Aorta (tissue), 5 donors: ENCODE measurements at regions not wholly inside any gene's neighbourhood (a gene's known extent, or its start where the extent isn't known, plus 50 kb on each side); places are given as distances from the start of the nearest gene placed in this dataset.
A peak's percentile ranks its signal among the peaks of the same experiment; 100 is the strongest.
"Not testable (repeated sequence)": the region's sequence is repeated elsewhere in the genome, so short reads cannot be mapped to it uniquely, and the experiment has no call there.

Experiments used
- ATAC-seq: fragments of 200-7000 bp; cut with Tn5 transposase; one replicate; pipeline ENCODE4 v1.9.1; 2022; ENCODE audit warnings: moderate library complexity; ENCODE audit not compliant: low FRiP score
- DNase-seq, 2 donors: peaks; one replicate each; pipeline ENCODE4 v3.0.0-alpha.2; 2020
- H3K27ac ChIP-seq, 2 donors: one replicate each; pipeline ENCODE4 v1.5.1; 2013; ENCODE audit warnings: low read length in 2 of 2, mild to moderate bottlenecking in 2 of 2, moderate library complexity in 2 of 2, control low read depth in 1 of 2, inconsistent platforms in 1 of 2, low read depth in 1 of 2
- H3K27me3 ChIP-seq, 2 donors: one replicate each; pipeline ENCODE4 v1.6.1; 2013; ENCODE audit warnings: control low read depth in 1 of 2, low read length in 1 of 2, mild to moderate bottlenecking in 1 of 2, moderate library complexity in 1 of 2; ENCODE audit not compliant: insufficient read depth in 2 of 2, control insufficient read depth in 1 of 2
- H3K36me3 ChIP-seq, 2 donors: one replicate each; pipeline ENCODE4 v1.6.1; 2013; ENCODE audit warnings: control low read depth in 1 of 2, low read length in 1 of 2, mild to moderate bottlenecking in 1 of 2; ENCODE audit not compliant: insufficient read depth in 2 of 2, control insufficient read depth in 1 of 2
- H3K4me1 ChIP-seq, 2 donors: one replicate each; pipeline ENCODE4 v1.6.1; 2013; ENCODE audit warnings: low read length in 2 of 2, control low read depth in 1 of 2, mild to moderate bottlenecking in 1 of 2, moderate library complexity in 1 of 2; ENCODE audit not compliant: insufficient read depth in 2 of 2, control insufficient read depth in 1 of 2
- H3K4me3 ChIP-seq, 2 donors: one replicate each; pipeline ENCODE4 v1.5.1; 2013; ENCODE audit warnings: low read length in 2 of 2, control low read depth in 1 of 2, mild to moderate bottlenecking in 1 of 2
- H3K9me3 ChIP-seq: one replicate; pipeline ENCODE4 v1.6.1; 2013; ENCODE audit warnings: mild to moderate bottlenecking, low read length; ENCODE audit not compliant: control insufficient read depth
- WGBS, 2 donors: extraction: QIAGEN DNeasy Blood & Tissue Kit; methylation state at CpG; one replicate each; pipeline ENCODE4 v1.1.7; 2013; 5-methylcytosine and 5-hydroxymethylcytosine counted together
- intact Hi-C, 2 donors: fragments of 100-400 bp; cut with DNase I; formaldehyde crosslinking; loops; one replicate each; pipeline versions ENCODE4 v1.14.2 to v1.15.0; 2022
- donor health status: healthy with polysubstance abuse.
- donor health status: Bipolar disorder and iron deficiency.
- donor health status: DM: no; HTN: no; CAD: no.
- donor health status: DM: no; HTN: no; CAD: no.
- donor health status: DM: yes; HTN: yes; CAD: no.

DNA sequence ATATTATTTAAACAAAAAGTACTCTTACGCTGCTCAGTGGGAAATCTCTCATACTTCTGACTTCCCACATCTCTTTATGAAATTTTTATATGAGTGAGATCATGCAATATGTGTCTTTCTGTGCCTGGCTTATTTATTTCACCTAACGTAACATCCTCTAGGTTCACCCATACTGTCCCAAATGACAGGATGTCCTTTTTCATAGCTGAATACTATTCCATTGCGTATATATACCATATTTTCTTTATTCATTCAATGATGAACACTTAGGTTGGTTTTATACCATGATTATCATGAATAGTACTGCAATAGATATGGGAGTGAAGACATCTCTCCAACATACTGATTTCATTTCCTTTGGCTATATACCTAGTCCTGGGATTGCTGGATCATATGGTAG is 57.8 kb upstream of the TPP2 start:
- H3K36me3 ChIP-seq = no peaks in the 10 kb centered on the region
- WGBS, 2 donors = 91 to 92% methylated on average over 3 of the region's 3 CpGs
- no peaks in the 10 kb centered on the region for H3K9me3 ChIP-seq
- no peaks in the 10 kb centered on the region for H3K4me1 ChIP-seq
- no peak overlapping the region for H3K4me3 ChIP-seq
- H3K27me3 ChIP-seq = no peaks in the 10 kb centered on the region
- DNase-seq = no peak
- ATAC-seq = no peak
- no peak overlapping the region for H3K27ac ChIP-seq
- intact Hi-C loops = no loop called here

DNA sequence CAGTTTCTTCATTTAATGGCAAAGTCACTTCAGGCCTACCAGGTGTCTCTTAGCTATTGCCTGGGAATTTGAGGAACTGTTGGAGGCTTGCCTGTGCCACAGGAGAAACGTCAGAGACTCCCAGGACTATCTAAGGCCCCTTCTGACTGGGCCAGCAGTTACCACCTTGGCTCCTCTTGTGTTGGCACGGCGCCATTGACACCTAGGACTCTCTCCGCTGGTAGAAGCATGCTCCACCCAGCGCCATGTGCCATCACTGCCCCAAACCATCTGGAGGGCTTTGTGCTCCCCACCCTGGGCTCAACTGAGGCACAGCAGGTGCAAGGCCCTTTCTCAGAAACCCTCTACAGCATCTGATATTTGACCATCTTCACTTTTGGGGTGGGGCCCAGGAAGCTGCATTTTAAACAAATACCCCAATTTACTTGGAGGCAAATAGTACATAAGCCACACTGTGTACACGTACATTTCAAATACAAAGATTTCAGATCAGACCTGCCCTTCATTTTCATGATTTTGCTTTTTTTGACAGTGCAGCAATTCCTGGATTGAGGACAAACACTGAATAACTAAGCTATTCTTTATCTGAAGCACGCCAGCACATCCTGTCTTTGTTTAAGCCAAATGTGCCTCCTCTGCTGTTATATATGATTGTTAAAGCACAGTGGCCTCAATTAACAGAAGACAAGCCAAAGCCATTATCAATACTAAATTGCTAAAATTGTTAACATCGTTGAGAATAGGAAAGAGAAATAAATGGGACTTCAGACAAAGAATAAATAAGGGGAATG is 59.9 kb upstream of the TPP2 start:
- H3K4me1 ChIP-seq = no peaks in the 10 kb centered on the region
- no peak for ATAC-seq
- WGBS, 2 donors = 77 to 80% methylated on average over 8 of the region's 8 CpGs
- no peaks in the 10 kb centered on the region for H3K9me3 ChIP-seq
- H3K27ac ChIP-seq = no peak overlapping the region
- H3K36me3 ChIP-seq = no peaks in the 10 kb centered on the region
- no peaks in the 10 kb centered on the region for H3K27me3 ChIP-seq
- no peak overlapping the region for H3K4me3 ChIP-seq
- DNase-seq = peak in 1 of 2 donors; percentile 77
- intact Hi-C loops = no loop called here

DNA sequence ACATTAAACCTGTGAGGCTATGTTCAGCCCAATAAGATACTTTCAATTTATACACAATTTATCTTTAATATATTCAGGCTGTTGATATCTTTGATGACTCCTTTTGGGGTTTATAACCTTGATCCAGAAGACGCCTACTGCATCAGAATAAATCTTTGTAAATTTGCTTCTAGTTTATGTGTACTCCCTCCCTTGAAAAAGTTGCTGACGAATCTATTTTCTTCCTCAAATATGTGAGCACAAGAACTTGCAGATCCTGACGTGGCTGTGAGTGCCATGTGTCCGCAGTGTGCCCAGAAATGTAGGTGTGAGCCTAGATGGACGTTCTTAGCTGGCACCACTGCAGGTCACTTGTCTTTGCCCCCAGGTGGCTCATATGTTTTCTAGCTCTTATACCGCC is 60.6 kb upstream of the TPP2 start:
- Histone ChIP-seq H3K4me3 (no peak overlapping the region), H3K27ac (no peak overlapping the region), H3K36me3 (no peaks in the 10 kb centered on the region), H3K27me3 (no peaks in the 10 kb centered on the region), H3K9me3 (no peaks in the 10 kb centered on the region), H3K4me1 (no peaks in the 10 kb centered on the region)
- no peak for ATAC-seq
- intact Hi-C loops = no loop called here
- 73 to 76% methylated on average over 6 of the region's 6 CpGs for WGBS, 2 donors
- DNase-seq = no peak

DNA sequence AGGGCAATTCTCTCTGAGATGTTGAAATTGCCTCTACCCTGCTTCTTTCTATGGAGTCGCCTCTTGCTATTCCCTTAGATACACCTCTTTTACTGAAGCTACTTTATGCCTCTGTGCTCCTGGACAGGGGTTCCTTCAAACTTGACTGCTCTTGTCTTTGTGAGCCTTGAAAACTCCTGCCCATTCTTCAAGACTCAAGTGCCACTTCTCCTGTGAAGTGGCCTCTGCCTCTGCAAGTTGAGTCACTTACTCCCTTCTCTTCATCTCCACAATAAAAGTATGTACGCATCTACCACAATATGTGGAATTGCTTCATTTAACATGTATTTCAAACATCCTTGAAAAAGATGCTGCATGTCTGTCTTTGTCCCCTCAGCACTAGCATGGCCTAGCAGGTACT is 66.0 kb upstream of the TPP2 start:
- H3K9me3 ChIP-seq = no peaks in the 10 kb centered on the region
- no peaks in the 10 kb centered on the region for H3K36me3 ChIP-seq
- no peak overlapping the region for H3K27ac ChIP-seq
- H3K4me3 ChIP-seq = no peak overlapping the region
- DNase-seq (no peak), ATAC-seq (no peak)
- intact Hi-C loops = no loop called here
- no peaks in the 10 kb centered on the region for H3K4me1 ChIP-seq
- H3K27me3 ChIP-seq = peaks cover 0 to 4% of the 10 kb centered on the region in 2 donors
- WGBS, 2 donors = 87 to 93% methylated on average over 2 of the region's 2 CpGs

DNA sequence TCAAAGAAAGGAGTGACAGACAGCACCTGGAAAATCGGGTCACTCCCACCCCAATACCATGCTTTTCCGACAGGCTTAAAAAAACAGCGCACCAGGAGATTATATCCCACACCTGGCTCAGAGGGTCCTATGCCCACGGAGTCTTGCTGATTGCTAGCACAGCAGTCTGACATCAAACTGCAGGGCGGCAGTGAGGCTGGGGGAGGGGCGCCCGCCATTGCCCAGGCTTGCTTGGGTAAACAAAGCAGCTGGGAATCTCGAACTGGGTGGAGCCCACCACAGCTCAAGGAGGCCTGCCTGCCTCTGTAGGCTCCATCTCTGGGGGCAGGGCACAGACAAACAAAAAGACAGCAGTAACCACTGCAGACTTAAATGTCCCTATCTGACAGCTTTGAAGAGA is 74.5 kb upstream of the TPP2 start:
- H3K4me3 ChIP-seq, H3K9me3 ChIP-seq, H3K27ac ChIP-seq, intact Hi-C loops, H3K36me3 ChIP-seq, ATAC-seq, H3K27me3 ChIP-seq, H3K4me1 ChIP-seq, DNase-seq: not testable (repeated sequence)
- WGBS, 2 donors = 80 to 87% methylated on average over 8 of the region's 8 CpGs

DNA sequence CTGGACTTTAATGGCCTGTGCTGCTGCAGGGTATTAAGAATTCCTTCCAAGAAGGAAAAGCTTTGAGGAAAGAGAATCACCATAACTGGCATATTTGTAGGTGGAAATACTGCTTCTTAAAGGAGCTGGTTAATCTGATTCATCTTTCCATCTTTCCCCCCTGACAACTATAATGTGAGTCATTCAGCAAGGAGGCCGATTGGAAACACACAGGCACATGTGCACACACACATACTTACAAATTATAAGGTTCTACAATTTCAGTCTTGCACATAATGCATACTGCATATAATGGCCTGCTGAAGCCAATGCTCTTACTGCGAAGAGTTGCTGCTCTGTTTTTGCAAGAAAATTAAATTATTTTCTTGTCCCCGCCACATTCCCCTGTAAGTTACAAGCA is 78.8 kb upstream of the TPP2 start:
- Histone ChIP-seq H3K9me3 (peaks cover 3% of the 10 kb centered on the region), H3K4me3 (no peak overlapping the region), H3K27ac (no peak overlapping the region), H3K36me3 (no peaks in the 10 kb centered on the region), H3K4me1 (no peaks in the 10 kb centered on the region), H3K27me3 (no peaks in the 10 kb centered on the region)
- DNase-seq = no peak
- 73 to 80% methylated on average over 3 of the region's 3 CpGs for WGBS, 2 donors
- intact Hi-C loops = no loop called here
- no peak for ATAC-seq

DNA sequence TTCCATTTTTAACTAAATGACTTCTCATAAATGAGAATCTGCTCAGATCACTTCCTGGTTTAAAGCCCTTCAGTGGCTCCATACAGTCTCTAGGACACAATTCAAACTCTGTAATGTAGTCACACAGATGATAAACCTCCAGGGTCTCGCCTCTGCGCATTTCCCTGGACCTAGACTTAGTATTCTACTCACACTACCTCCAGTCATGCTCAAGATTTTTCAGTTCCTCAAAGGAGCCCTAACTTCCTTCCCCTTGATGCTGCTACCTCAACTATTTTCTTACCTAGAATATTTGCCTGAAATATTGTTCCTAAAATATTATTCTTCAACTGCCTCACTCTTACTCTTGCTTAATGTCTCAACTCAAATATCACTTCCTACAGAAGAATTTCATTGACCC is 86.7 kb upstream of the TPP2 start:
- ATAC-seq = no peak
- peaks cover 2% of the 10 kb centered on the region for H3K9me3 ChIP-seq
- no peak overlapping the region for H3K4me3 ChIP-seq
- intact Hi-C loops = no loop called here
- H3K27ac ChIP-seq = no peak overlapping the region
- whole genome bisulfite sequencing, 2 donors = 84 to 89% methylated on average over 2 of the region's 2 CpGs
- H3K27me3 ChIP-seq = no peaks in the 10 kb centered on the region
- H3K4me1 ChIP-seq = no peaks in the 10 kb centered on the region
- H3K36me3 ChIP-seq = no peaks in the 10 kb centered on the region
- DNase-seq = no peak

DNA sequence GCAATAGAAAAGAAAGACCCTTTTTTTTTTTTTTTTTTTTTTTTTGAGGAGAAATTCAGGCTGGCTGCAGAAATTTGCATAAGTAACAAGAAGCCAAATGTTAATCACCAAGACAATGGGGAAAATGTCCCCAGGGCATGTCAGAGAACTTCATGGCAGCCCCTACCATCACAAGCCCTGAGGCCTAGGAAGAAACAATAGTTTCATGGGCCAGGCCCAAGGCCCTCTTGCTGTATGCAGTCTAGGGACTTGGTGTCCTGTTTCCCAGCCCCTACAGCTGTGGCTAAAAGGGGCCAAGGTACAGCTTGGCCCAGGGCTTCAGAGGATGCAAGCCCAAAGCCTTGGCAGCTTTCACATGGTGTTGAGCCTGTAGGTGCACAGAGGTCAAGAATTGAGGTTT is 88.4 kb upstream of the TPP2 start:
- H3K4me1 ChIP-seq = no peaks in the 10 kb centered on the region
- no peak for ATAC-seq
- H3K27ac ChIP-seq = no peak overlapping the region
- peaks cover 2% of the 10 kb centered on the region for H3K9me3 ChIP-seq
- no peak overlapping the region for H3K4me3 ChIP-seq
- no peak for DNase-seq
- no peaks in the 10 kb centered on the region for H3K36me3 ChIP-seq
- intact Hi-C loops = no loop called here
- no peaks in the 10 kb centered on the region for H3K27me3 ChIP-seq

DNA sequence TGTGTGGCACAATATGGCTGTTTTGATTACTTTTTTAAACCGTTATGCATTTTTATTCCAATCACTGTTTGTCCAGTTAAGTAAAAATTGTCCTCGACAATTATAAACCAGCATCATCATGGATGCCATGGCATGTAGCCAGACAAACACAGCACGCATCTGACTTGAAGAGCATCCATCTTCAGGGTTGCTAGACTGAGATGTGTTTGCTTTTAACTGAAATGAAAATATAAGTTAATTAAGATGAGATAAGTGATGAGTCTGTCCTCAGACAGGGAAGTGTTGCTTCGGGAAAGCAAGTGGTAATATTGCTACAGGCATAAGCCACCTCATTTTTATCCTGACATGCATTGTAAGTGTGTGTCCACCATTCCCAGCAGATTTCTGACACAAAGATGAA is 92.8 kb upstream of the TPP2 start:
- no peaks in the 10 kb centered on the region for H3K27me3 ChIP-seq
- no peak overlapping the region for H3K27ac ChIP-seq
- WGBS, 2 donors = 71 to 76% methylated on average over 4 of the region's 4 CpGs
- ATAC-seq (no peak), DNase-seq (no peak)
- H3K9me3 ChIP-seq = peaks cover 2% of the 10 kb centered on the region
- H3K36me3 ChIP-seq = no peaks in the 10 kb centered on the region
- intact Hi-C loops = no loop called here
- no peak overlapping the region for H3K4me3 ChIP-seq
- no peaks in the 10 kb centered on the region for H3K4me1 ChIP-seq
